Right hindlimb (tissue), 1 donor: ENCODE measurements at regions not wholly inside any gene's neighbourhood (a gene's known extent, or its start where the extent isn't known, plus 50 kb on each side); places are given as distances from the start of the nearest gene placed in this dataset.
"Not testable (repeated sequence)": the region's sequence is repeated elsewhere in the genome, so short reads cannot be mapped to it uniquely, and the experiment has no call there.

Experiments
- DNase-seq: peaks from one replicate; pipeline ENCODE4 v3.0.0-alpha.2; 2018

DNA sequence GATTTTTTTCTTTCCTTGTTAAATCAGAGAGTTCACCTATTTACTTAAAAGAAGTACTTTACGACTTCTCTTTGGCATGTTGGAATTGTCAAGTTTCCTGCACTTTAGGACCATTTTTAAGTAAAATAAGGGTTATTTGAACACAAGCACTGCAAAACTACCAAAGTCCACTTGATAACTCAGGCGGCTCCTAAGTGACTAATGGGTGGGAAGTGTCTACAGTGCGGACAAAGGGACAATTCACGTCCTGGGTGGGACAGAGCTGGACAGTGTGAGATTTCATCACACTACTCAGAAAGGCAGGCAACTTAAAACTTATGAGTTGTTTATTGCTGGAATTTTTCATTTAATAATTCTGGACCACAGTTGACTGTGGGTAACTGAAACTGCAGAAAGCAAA, 590.2 kb upstream of the UBE2E2 start:
- no peak for DNase-seq

DNA sequence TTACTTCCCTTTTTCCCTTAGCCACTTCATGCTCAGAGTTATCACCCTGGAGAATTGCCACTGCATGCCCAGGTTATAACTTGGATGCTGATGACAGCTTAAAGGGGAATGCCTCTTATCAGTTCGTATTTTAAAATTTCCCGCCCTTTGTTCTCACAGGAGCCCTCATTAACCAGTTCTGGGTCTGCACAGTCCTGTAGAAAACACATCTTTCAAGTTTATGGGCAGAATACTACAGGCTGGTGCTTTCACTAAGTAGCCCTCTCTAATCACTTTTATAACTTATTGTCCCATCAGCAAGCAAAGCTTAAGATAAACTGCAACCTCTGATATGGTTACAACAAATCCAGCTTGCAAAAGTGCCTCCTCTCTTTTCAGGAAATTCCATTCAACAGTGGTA, 587.3 kb upstream of the UBE2E2 start:
- DNase-seq: no peak

DNA sequence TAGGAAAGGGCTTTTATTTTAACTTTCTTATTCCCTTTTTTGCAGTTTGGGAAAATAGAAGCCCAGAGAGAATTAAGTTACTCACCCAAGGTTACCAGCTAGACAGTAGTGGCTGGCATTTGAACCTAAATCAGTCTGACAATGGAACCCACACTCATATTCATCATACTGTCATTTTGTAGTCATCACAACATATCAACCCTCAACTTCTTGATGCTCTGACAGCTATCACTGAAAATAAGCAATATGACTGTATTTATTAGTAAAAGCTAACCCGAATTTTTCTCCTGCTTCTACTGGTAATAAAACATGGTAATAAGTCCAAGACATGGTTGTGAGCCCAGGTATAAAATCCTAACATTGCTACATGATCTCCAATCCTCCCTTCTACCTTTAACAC, 585.8 kb upstream of the UBE2E2 start:
- no peak for DNase-seq

DNA sequence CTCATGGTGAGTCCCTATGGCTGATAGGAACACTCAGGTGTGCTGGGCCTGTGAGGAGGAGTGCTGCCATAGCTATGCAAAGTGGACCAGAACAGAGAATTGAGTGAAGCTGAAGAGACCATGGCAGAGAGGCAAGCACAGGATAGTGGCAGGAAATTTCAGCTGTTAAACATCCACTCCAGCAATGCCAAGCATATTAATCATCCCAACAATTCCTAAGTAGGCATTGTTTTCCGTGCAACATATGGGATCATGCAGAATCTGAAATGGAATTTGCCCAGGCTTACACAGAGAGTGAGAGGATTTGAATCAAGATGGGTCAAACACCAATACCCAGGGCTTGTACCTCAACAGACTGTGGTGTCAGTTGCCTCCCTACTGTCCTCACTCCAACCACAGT, 582.6 kb upstream of the UBE2E2 start:
- no peak for DNase-seq

DNA sequence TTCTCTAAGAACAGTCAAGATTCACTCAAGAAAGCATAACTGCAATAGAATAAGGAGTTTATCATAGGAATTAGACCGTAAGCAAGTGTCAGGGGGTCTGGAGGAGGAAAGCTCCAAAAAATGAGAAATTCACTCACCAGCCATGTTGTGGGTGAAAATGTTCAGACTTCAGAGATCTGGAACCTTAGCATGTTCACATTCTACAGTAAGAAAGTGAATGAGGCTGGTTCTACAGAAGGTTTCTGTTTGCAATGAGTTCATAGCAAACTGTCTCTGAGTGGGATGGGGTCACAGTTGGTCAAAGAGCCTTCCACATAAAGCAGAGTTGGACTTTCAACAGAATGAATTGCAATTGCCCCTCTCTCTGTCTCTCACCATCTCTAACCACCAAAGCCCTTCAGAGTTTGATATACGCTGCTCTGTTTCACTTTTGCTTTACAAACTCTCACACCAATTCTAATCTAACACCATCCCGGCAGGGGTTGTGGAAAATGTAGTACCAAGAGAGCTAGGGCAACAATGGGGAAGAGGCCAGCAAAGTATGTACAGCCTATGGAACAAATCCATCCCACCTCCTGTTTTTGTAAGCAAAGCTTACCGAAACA, 581.8 kb upstream of the UBE2E2 start:
- DNase-seq: no peak

DNA sequence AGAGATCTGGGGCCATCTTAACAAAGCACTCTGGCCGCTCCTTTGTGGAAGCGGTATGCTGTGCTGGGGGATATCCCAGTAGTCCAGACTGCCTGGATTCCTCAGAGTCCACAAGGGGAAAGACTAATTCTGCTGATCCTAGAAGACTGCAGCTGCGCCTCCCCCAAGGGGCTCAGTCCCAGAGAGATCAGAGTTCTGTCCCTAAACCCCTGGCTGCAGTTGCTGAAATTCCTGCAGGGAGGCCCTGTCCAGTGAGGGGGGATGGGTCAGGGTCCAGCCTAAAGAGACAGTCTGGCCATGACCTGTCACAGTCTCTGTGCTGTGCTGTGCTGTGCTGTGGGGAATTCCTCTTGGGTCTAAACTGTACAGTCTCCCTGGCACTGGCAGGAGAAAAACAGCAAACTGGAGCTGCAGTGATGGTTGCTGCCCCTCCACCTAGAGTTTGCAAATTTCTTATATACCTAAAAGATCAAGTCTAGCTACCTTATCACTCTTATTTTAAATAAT, 575.1 kb upstream of the UBE2E2 start:
- no peak for DNase-seq

DNA sequence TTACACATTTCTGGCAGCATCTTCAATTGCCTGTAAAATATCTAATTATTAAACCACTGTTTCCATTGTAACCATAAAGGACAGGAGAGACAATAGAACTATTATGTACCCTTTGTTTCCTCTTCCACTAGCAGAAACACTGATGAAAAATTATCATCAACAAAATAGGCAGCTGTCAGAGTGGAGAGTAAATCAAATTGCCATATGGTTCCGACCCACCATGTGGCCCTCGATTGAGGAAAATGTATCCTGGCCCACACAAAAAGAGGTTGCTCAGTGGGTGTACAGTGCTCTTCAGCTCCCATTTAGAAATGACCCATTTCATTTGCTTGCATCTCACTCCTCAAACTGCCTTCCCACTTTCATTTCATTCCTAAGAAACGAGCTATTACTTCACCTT, 570.6 kb upstream of the UBE2E2 start:
- DNase-seq: no peak

DNA sequence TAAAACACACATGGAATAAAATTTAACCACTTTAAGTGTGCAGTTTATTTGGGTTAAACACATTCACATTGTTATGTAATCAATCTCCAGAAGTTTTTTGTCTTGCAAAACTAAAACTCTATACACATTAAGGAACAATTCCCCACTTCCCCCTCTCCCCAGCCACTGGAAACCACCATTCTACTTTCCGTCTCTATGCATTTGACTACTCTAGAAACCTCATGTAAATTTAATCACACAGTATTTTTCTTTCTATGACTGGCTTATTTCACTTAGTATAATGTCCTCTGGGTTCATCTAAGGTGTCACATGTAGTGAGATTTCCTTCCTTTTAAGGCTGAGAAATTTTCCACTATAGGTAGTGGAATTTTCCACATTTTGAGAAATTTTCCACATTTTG, 568.7 kb upstream of the UBE2E2 start:
- DNase-seq: no peak

DNA sequence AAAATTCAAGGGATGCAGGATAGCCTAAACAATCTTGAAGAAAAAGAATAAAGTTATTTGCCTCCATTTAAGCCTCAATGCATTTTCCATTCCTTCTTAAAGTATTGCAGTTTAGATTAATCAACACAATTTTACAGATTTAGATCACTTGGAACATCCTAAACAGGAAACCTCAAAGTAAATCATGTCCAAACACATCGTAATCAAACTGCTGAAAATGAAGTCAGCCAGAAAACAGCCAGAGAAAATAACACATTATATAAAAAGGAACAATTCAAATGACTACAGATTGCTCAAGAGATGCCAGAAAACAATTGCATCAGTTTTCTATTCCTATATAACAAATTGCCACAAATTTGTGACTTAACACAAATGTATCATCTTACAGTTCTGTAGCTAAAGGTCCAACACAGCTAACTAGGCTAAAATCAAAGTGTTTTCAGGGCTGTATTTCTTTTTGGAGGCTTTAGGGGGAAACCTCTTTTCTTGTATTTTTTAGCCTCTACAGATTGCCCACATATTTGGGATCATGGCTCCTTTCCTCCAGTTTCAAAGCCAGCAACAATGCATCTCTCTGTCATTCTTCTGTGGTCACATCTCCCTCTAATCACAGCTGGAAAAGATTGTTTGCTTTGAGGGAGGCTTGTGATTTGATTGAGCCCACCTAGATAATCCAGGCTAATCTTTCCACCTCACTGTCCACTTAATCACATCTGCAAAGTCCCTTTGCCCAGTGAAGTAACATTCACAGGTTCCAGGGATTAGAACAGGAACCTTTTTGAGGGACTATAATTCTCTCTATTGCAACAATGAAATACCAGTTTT, 543.3 kb upstream of the UBE2E2 start:
- no peak for DNase-seq

DNA sequence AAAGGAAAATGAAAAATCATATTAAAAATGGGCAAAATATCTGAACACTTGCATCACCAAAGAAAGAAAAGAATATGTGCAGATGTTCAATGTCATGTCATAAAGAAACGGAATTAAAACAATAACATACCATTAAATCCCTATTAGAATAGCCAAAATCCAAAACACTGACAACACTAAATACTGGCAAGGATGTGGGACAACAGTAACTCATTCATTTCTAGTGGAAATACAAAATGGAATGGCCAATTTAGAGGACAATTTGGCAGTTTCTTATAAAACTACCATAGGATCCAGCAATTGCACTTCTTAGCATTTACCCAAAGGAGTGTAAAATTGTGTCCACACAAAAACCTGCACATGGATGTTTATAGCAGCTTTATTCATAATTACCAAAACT, 542.5 kb upstream of the UBE2E2 start:
- no peak for DNase-seq

DNA sequence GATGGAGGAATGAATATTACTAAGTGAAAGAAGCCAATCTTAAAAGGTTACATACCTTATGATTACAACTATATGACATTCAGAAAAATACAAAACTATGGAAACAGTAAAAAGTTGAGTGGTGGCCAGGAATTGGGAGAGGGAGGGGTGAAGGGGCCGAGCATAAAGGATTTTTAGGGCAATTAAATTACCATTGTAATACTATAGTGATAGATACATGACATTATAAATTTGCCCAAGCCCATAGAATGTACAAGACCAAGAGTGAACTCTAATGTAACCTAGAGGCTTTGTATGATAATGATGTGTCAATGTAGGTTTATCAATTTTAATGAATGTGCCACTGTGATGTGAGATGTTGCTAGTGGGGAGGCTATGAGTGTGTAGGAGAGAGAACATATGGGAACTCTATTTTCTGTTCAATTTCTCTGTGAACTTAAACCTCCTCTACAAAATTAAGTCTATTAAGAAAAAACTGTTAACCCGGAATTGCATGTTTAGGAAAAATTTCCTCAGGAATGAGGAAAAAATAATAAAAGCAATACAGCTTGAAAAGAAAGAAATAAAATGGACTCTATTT, 541.9 kb upstream of the UBE2E2 start:
- DNase-seq: no peak

DNA sequence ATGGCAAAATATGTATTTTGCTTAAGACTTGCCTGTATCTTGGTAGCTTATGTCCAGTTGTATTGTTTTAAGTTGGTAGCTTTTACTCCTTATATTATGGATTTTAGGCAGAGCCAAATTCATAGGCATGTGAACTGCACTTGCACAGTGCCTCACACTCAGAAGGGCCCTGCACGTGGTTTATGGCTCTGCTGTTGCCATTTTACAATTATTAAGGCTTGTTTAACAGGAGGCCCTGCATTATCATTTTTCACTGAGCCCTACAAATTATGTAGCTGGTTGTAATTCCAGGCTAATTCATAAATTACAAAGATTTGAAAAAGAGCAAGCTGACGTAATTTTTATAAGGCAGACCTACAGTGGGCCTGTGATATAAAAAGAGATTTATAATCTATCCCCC, 537.6 kb upstream of the UBE2E2 start:
- DNase-seq: no peak

DNA sequence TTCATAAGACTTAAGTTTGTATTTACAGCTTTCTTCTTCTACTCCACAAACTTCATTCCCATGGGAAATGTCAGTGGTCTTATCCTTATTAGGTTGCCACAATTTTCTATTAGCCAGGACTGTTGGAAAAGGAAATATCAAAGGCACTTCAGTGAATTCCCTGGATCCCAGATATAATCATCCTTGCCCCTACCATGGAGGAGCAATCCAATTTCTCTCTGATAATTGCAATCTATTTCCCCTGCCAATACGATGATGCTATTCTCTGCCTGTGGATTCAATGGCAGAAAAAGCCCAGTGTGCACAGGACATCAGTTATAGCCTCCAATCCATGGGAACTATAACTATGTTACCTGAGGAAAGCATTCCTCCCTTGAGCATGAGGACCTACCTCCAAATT, 536.4 kb upstream of the UBE2E2 start:
- DNase-seq: no peak

DNA sequence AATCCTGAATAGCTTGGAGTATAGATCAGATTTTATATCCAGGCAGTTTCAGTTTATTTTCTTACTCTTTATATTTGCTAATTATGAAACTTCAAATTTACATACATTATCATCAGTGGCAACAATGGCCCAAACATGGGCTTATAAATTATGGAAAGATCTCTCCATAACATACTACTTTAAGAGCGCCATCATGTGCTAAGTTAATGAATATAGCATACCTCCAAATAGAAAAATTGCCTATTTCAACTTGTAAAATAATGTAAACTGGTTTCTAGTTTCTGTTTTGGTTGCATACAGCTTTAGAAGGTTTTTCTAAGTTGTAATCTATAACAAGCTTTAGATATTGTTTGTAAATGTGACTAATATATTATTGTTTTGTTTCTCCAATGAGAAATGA, 531.3 kb upstream of the UBE2E2 start:
- no peak for DNase-seq

DNA sequence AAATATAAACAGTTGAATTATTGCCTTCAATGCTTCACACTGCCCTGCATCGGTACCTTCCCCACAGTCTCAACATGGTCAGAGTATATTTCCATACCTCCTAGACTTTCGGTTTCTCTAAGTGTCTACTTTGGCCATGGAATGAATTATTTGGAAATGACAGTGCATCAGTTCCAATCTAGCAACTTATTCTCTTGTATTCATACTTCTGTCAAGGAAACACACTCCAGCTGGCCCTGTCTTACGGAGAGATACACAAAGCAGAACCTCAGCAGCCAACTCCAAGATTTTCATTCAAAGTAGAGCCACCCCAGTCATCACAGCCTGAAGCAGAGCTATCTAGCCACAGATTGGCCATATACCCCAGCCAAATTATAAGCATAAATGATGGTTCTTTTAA, 518.4 kb upstream of the UBE2E2 start:
- DNase-seq: no peak

DNA sequence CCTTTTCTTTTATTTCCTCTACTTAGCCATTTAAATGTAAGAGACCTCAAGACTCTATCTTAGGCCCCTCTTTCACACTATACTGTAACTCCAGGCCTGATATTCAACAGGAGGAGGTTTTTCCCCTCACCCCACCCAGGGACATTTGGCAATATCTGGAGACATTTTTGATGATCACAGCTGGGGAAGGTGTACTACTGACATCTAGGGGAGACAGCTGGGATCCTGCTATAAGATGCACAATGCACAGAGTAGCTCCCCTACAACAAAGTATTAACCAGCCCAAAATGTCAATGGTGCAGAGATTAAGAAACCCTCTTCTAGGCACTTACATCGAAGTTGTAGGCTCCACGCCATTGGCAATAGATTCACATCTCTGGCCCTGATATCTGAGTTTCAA, 517.5 kb upstream of the UBE2E2 start:
- no peak for DNase-seq

DNA sequence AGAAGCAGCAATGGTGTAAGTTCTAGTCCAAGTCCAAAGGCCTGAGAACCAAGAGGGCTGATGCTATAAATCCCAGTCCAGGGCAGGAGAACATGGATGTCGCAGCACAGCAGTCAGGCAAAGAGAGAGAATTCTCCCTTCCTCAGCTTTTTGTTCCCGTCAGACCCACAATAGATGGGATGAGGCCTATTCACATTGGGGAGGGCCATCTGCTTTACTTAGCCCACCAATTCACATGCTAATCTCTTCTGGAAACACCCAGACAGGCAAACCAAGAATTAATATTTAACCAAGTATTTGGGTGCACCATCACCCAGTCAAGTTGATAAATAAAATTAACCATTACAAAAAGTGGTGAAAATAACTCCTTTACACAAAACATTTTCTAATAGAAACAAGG, 511.7 kb upstream of the UBE2E2 start:
- DNase-seq: no peak

DNA sequence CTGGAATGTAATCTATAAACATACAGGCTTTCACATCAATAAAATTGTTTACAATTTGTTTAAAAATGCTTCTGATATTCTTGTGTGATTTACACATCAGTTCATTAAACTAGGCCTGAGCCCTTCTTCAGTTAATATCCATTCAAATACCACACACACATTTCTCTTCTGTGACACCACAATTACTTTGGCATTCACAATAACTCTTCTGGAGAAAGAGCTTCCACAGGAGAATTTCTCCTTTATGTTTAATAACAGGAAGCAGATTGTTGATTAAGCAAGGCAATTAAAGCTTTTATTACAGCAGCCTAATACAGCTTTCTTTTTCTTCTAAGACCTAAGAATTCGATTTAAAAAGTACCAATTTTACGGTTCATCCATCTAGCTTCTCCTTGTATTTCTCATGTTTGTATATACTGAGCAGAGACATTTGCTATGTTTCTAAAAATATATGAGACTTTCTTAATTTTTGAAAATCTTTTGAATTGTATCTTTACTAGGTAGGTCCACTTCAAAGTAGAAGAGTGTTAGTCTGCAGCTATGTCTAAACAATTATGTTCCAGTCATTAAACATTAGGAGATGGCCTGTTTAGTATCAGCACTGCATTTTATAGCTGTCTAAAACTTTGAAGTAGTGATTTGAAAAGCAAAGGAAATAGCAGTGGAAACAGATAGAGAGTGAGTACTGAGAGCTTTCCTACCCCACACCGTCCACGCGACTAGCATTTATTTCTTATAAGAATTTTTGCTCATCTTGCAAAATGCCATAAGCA, 511.1 kb upstream of the UBE2E2 start:
- DNase-seq: no peak

DNA sequence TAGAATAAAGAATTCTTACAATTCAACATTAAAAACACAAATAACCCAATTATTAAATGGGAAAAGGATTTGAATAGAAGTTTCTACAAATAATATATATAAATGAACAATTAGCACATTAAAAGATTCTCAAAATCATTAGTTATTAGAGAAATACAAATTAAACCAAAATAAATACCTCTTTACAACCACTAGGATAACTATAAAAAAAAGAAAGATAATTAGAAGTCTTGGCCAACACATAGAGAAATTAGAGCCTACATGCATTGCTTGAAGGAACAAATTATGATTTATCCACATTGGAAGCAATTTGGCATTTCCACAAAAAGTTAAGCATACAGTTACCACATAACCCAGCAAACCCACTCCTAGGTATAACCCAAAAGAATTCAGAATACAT, 502.3 kb upstream of the UBE2E2 start:
- no peak for DNase-seq

DNA sequence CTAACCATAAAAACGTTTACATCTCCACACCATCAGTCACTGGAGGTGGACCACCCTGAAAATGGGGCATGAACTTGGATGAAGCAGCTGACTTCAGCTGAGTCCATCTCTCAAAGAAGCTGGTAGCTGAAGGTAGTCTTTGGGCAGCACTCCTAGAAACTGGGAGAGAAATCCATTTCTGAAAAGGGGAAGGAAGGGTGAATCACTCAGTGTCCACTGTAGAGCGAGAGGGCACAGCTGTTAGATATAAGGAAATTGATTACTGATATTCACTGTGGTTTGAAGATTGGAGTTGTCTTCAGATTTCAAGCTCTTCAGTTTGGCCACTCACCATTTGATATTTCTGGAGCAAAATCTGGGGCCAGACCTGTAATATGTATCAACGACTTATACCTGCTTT, 499.0 kb upstream of the UBE2E2 start:
- no peak for DNase-seq

DNA sequence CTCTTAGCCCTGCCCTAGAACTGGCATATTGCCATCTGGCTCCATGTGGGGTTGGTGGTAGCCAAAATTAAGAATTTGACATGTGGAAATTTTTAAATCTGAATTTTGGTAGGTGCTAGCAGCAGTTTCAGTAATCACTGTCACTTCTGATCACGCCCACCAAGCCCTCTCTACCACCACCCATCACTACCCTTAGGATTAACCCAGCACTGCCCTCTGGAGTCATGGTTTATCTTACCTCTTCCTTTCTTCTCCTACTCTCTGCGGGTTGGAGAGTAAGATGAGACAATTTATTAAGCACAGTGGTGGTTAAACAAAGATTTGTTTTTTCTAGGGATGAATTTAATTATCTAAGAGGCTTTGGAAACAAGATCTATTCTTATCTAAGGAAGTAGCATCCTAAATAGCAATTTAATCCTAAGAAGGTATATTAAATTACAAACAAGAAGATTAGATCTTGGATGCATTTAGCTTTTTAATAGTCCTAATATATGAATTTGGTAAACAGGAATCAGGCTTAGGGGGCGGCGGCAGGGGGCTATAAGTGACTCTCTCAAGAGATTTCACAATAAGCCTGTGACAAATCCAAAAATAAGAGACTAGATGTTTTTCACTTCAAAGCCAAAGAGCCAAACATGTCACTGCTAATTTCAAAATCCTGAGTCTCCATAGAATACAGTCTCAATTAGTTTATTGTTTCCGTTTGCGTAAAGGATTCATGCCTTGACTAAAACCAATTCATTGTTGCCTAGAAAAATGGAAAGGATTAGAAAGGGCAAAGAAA, 498.4 kb upstream of the UBE2E2 start:
- no peak for DNase-seq

DNA sequence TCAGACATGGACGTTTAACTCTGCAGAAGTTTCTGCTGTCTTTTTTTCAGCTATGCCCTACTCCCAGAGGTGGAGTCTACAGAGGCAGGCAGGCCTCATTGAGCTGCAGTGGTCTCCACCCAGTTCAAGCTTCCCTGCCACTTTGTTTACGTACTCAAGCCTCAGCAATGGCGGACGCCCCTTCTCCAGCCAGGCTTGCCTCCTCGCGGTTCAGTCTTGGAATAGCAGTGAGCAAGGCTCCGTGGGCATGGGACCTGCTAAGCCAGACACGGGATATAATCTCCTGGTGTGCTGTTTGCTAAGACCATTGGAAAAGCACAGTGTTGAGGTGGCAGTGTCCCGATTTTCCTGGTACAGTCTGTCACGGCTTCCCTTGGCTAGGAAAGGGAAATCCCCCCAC, 496.2 kb upstream of the UBE2E2 start:
- DNase-seq: not testable (repeated sequence)

DNA sequence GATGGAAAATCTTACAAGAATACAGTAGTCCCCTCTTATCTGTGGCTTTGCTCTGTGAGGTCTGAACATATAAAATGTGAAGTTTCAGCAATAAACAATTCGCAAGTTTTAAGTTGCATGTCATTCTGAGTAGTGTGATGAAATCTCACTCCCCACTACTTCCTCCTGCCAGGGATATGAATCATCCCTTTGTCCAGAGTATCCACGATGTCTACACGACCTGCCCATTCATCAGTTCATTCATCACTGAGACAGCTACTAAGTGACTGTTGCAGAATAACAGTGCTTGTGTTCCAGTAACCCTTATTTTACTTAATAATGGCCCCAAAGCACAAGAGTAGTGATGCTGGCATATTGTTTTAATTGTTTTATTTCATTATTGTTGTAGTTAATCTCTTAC, 489.2 kb upstream of the UBE2E2 start:
- no peak for DNase-seq
